GM18511 (cell line): ENCODE measurements at regions not wholly inside any gene's neighbourhood (a gene's known extent, or its start where the extent isn't known, plus 50 kb on each side); places are given as distances from the start of the nearest gene placed in this dataset.

ENCODE experiments used
- ATAC-seq: cut with Tn5 transposase; IDR thresholded peaks from one replicate; pipeline ENCODE4 v1.9.1; 2021; ENCODE audit warnings: mild to moderate bottlenecking, moderate library complexity; ENCODE audit not compliant: unreplicated experiment

- peak; percentile 57 for ATAC-seq
Observed at GRCh38 chr5:62689599-62690368, 111.2 kb downstream of the LRRC70 start.

GRCh38 chr5:62686692-62687091 is 108.1 kb downstream of the LRRC70 start:
- ATAC-seq: no peak

GRCh38 chr5:62685221-62685620 is 106.6 kb downstream of the LRRC70 start:
- no peak for ATAC-seq

GRCh38 chr5:62684310-62684709 is 105.7 kb downstream of the LRRC70 start:
- ATAC-seq: no peak

- ATAC-seq: no peak
Observed at GRCh38 chr5:62682059-62682458, 103.4 kb downstream of the LRRC70 start.

GRCh38 chr5:62681117-62681850 is 102.7 kb downstream of the LRRC70 start:
- ATAC-seq: no peak

GRCh38 chr5:62680121-62680520 is 101.5 kb downstream of the LRRC70 start:
- ATAC-seq: no peak
